Fibroblast of mammary gland (primary cell): ENCODE measurements at regions not wholly inside any gene's neighbourhood (a gene's known extent, or its start where the extent isn't known, plus 50 kb on each side); places are given as distances from the start of the nearest gene placed in this dataset.
"Not testable (repeated sequence)": the region's sequence is repeated elsewhere in the genome, so short reads cannot be mapped to it uniquely, and the experiment has no call there.

Source experiments
- DNase-seq: peaks from one replicate; pipeline ENCODE4 v3.0.0-alpha.2; 2010; ENCODE audit warnings: low read depth
- H3K4me3 ChIP-seq: 2 replicates; pipeline ENCODE4 v1.5.1; 2011; ENCODE audit warnings: low read depth, mild to moderate bottlenecking, low read length, moderate library complexity; ENCODE audit not compliant: control insufficient read depth

DNA sequence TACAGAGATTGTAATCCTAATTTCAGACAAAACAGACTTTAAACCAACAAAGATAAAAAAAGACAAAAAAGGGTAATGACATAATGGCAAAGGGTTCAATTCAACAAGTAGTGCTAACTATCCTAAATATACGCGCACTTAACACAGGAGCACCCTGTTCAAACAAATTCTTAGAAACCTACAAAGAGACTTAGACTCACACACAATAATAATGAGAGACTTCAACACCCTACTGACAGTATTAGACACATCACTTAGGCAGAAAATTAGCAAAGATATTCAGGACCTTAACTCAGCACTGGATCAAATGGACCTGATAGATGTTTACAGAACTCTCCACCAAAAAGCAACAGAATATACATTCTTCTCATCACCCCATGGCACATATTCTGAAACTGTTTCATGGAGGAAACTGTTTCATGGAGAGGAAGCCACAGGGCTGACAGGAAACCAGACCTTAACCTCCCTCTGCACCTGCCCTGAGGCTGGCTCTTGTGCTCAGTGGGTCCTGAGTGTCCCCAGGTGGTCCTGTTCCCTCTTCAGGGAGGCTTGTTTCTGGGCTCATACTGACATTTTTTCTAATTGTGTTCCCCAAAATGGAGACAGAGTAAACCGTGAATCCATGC lies 54.7 kb downstream of the OR4M2 start:
- not testable (repeated sequence) for DNase-seq, H3K4me3 ChIP-seq

DNA sequence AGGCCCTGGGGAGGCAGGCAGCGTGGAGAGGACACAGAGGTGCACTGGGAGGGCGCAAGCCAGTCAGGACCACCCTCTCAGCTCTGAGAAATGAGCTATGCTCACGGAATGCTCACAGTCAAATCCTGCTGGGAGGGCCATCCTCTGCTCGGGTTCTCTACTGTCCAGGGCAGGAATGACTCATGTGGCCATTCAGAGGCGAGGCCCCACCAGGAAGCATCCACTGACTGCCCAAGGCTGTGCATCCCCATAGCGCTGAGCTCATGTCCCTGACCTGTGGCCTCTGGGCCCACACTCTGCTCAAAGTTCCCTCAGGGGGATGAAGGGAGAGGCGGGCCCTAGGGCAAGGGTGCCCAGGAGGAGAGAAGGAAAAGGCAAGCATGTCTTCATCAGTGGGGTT lies 57.2 kb downstream of the OR4M2 start:
- DNase-seq, H3K4me3 ChIP-seq: not testable (repeated sequence)

DNA sequence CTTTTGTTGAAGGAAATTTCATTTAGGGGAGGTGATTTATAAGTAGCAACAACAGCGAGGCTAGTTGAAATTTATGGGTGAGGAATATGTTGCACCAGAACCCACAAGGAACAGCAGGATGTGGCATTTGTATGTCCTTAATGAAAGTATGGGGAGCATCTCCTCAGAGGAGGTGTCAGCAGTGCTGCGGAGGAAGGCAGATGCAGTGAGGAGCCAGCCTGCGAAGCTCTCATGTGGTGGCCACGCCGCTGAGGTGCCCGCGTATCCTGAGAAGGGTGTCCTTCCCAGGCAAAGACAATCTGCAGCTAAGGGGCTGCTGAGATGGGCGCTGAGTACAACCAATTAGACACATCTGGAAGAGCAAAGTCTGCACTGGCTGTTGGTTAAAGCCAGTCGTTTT lies 60.8 kb downstream of the OR4M2 start:
- DNase-seq = not testable (repeated sequence)

DNA sequence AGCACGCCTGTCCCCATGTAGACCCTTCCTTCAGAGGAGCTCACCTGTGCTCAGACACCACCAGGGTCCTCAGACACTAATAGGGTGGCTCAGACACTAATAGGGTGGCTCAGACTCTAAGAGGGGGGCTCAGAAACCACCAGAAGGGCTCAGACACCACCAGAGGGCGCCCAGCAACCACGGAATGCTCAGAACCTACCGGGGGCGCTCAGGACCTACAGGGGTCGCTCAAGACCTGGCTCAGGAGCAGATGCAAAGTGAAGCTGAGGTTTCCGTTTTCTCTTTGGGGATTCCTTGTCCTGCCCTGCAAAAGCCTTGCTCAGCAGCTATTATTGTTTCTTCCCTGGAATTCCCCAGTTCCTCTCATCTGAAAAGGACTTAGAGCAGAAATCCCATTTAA lies 67.8 kb downstream of the OR4M2 start:
- not testable (repeated sequence) for DNase-seq, H3K4me3 ChIP-seq

More for the DNA sequence above, 60.8 kb downstream of the OR4M2 start:
- H3K4me3 ChIP-seq = not testable (repeated sequence)

DNA sequence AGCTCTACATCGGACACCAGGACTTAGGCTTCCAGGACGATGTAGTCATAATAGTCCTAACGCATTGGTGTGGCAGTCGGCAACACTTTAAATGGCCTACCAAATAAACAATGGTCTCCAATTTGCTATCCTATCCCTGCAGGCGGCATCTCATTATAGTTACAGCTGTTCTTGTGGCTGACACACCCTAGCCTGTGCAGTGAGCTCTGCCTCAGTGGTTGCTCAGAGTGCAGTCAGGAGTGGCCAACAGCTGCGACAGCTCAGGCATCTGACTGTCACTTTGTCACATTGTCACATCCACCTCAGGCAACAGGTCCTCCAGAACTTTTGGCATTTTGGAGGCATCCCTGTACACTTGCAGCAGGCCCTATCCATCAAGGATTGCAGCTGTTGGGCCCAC lies 77.9 kb downstream of the OR4M2 start:
- H3K4me3 ChIP-seq, DNase-seq: not testable (repeated sequence)

DNA sequence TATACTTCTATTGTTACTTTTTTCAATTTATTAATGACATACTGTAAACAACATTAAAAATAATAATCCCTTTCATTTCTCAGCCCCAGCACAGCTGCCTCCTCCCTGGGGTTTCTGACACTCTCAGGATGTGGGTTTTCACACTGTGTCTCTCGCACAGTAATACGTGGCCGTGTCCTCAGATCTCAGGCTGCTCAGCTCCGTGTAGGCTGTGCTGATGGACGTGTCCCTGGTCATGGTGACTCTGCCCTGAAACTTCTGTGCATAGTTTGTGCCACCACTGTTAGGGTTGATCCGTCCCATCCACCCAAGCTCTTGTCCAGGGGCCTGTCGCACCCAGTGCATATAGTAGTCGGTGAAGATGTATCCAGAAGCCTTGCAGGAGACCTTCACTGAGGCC lies 80.0 kb downstream of the OR4M2 start:
- not testable (repeated sequence) for DNase-seq, H3K4me3 ChIP-seq

DNA sequence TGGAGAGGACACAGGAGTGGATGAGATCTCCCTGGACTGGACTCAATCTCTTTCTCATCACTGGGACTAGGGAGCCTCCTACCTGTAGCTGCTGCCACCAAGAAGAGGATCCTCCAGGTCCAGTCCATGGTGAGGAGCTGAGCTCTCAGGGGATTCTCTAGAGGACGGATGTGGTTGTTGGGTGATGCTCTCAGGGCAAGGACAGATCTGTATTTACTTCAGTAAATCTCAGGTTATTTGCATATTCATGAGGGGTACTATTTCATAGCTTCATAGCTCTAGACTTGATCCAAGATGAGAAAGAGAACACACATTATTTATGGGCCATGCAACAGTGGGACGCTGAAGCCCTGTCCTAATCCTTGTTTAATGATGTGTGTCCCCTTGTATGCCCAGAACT lies 80.4 kb downstream of the OR4M2 start:
- H3K4me3 ChIP-seq, DNase-seq: not testable (repeated sequence)

DNA sequence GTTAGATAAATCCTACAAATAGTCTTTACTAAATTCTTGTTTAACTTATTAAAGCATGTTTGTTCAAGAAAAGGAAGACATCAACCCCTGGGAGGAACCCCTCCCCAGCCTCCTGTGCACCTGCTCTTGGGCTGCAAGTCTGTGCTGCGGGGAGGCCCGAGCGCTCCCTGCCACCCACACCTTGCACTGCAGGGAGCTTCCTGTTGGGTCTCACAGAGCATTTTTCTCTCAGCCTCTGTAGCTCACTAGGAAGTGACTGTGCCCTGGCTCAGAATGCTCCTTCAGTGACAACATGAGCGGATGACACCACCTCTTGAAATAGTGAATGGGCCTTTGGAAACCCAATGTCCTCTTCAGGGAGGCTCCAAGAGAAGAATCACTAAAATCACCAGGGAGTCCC lies 81.1 kb downstream of the OR4M2 start:
- DNase-seq, H3K4me3 ChIP-seq: not testable (repeated sequence)

DNA sequence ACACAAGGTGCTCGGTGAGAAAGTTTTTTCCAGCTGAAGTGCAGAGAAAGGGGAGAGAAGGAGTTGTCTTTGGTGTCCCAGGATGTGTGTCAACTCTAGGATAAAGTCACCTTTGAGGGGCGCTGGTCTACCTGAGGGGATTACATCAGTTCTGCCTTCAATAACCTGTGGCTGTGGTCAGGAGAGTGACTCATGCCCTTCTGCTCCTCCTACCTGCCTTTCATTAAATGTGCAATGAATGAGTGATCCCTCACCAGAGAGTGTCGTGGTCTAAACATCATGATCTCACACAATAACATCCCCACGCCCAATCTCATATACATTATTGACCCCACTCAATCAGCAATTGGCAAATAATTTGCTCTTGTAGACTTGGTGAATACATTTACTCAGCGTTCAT lies 83.4 kb downstream of the OR4M2 start:
- H3K4me3 ChIP-seq, DNase-seq: not testable (repeated sequence)

DNA sequence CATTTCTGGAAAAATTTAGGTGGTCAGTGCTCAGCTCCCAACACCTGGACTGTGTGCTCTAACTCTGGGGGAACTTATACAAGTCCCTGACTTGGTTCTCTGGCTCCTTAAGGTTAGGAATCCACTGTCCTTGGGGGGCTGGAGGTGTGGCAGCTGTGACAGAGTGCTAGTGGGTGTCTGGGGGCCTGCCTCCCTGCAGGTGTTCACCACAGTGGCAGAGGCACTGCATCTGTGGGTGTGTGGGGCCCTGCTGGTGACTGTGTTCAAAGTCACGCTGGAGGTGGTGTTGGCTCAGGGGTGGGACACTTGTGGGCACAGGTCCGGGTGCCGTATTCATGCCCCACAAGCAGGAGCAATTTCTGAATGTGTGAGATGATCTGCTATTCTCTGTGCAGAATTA lies 87.2 kb downstream of the OR4M2 start:
- H3K4me3 ChIP-seq, DNase-seq: not testable (repeated sequence)

DNA sequence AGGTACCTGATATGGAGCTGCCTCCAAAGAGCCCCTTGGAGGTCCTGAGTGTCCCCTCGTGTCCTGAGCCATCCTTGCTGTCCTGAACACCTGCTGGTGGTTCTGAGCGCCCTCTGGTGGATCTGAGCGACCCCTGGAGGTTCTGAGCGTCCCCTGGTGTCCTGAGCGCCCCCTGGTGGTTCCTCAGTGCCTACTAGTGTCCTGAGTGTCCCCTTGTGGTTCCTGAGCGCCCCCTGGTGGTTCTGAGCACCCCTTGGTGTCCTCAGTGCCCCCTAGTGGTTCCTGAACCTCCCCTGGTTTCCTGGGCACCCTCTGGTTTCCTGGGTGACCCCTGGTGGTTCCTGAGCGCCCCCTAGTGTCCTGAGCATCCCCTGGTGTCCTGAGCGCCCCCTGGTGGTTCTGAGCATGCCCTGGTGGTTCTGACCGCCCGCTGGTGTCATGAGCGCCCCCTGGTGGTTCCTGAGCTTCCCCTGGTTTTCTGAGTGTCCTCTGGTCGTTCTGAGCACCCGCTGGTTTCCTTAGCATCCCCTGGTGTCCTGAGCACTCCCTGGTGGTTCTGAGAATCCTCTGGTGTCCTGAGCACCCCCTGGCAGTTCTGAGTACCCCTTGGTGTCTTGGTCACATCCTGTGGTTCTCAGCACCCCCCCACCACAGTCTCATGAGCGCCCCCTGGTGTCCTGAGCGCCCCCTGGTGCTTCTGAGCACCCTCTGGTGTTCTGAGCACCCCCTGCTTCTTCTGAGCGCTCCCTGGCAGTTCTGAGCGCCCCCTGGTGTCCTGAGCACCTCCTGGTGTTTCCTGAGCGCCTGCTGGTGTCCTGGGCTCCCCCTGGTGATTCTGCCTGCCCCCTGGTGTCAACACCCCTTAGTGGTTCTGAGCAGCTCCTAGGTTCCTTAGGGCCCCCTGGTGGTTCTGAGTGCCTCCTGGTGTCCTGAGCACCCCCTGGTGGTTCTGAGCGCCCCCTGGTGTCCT lies 93.0 kb downstream of the OR4M2 start:
- not testable (repeated sequence) for H3K4me3 ChIP-seq, DNase-seq

DNA sequence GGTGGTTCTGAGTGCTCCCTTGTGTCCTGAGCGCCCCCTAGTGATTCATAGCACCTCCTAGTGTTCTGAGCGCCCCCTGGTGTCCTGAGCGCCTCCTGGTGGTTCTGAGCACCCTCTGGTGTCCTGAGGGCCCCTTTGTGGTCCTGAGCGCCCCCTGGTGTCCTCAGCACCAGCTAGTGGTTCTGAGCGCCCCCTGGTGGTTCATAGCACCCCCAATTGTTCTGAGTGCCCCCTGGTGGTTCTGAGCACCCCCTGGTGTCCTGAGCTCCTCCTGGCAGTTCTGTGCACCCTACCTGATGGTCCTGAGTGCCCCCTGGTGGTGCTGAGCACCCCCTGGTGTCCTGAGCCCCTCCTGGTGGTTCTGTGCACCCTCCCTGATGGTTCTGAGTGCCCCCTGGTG lies 93.8 kb downstream of the OR4M2 start:
- DNase-seq, H3K4me3 ChIP-seq: not testable (repeated sequence)

DNA sequence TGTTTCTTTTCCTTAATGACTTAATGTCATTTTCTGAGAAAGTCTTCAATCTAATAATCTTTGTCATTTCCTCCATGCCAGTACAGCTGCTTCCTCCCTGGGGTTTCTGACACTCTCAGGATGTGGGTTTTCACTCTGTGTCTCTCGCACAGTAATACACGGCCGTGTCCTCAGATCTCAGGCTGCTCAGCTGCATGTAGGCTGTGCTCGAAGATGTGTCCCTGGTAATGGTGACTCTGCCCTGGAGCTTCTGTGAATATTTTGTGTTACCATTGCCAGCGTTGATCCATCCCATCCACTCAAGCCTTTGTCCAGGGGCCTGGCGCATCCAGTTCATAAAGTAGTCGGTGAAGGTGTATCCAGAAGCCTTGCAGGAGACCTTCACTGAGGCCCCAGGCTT lies 97.6 kb downstream of the OR4M2 start:
- H3K4me3 ChIP-seq, DNase-seq: not testable (repeated sequence)

DNA sequence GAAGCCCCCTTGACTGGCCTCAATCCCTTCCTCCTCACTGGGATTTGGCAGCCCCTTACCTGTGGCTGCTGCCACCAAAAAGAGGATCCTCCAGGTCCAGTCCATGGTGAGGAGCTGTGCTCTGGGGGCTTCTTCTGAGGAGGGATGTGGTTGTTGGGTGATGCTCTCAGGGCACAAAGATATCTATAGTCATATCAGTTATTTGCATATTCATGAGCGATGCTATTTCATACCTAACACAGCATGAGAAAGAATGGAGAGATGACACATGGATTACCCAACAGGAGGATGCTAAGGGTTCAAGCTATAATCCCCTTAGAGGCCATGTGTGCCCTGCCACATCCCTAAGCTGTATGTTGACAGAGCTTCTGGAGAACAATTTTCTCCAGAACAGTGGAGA lies 98.1 kb downstream of the OR4M2 start:
- DNase-seq, H3K4me3 ChIP-seq: not testable (repeated sequence)

DNA sequence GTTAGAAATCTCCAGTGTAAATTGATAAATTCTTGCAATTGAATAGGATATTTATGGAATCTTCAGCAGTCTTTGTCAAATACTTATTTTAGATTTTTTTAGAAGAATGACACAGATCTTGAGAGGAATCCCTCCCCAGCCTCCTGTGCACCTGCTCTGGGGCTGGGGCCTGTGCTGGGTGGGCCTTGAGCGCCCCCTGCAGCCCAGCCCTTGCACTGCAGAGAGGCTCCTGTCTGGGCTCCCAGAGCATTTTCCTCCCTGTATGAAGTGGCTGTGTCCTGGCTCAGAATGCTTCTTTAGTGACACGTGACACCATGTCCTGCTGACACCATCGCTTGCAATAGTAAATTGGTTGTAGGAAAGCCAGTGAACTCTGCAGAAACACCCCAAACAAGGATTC lies 98.7 kb downstream of the OR4M2 start:
- not testable (repeated sequence) for DNase-seq, H3K4me3 ChIP-seq

DNA sequence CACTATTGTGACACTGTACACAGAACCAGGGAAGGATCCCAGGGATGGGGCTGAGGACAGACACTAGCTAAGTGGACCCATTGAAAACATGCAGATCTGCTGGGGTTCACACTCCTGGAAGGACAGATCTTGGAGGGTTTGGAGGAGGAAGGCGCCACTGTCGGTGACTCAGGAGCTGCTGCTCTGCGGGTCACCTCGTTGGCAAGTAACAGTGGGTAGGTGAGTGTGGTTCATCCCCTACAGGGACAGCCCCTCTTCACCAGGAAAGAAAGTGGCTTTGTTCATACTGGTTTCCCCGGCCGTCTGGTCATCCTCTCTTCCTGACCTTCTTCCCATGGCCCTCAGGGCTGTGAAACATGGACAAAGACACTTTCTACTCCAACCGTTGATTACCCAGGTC lies 100.3 kb downstream of the OR4M2 start:
- not testable (repeated sequence) for DNase-seq, H3K4me3 ChIP-seq

DNA sequence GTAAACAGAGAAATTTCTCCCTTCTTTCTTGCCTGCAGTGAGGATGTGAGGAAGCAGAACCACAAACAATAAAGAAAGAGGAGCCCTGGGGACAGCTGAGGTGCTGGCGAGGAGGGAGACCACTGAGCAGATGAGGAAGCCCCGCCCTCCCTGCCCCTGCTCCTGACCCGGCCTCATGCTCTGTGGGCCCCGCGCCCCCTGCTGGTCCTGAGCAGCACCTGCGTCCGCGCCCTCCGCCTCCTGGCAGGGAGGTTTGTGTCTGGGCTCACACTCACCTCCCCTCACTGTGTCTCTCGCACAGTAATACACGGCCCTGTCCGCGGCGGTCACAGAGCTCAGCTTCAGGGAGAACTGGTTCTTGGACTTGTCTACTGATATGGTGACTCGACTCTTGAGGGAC lies 104.4 kb downstream of the OR4M2 start:
- DNase-seq, H3K4me3 ChIP-seq: not testable (repeated sequence)

DNA sequence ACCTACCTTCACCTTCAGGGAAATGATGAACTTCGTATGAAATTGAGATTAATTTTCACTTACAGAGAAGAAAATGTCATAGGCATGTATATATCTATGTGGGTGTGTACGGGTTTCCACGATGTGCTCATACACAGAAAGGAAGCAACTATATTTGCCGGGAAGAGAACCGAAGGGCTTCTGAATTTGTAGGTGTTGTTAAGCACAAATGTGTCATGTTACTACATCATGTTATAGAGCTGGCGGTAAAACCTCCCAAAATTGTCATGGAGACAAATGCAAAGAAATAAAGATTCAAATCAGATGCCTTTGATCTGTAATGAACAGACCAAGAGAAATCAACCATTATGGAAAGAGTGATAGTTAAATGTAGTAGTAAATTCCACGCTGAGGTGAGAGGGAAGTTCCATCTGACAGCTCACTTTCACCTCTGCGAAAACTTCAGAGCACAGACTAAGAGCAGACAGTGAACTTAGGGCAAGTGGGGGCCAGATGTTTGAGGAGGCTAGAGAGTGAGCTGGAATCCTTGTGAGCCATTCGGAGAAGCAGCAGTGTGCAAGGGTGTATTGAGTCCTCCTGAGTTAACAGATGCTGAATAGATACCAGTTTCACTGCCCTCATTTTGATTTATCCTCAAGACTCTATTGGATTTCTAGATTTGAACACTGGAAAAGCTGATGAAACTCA lies 106.7 kb downstream of the OR4M2 start:
- not testable (repeated sequence) for DNase-seq, H3K4me3 ChIP-seq

DNA sequence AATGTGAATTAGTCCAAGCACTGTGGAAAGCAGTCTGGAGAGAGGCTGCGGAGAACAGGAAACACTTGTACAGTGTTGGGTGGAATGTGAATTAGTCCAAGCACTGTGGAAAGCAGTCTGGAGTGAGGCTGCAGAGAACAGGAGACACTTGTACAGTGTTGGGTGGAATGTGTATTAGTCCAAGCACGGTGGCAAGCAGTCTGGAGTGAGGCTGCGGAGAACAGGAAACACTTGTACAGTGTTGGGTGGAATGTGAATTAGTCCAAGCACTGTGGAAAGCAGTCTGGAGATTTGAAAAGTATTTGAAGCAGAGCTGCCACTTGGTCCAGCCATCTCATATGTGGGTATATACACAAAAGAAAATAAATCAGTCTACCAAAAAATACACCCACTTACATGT lies 111.5 kb downstream of the OR4M2 start:
- not testable (repeated sequence) for DNase-seq, H3K4me3 ChIP-seq
